Esophagus squamous epithelium (tissue), 4 donors: ENCODE measurements at regions not wholly inside any gene's neighbourhood (a gene's known extent, or its start where the extent isn't known, plus 50 kb on each side); places are given as distances from the start of the nearest gene placed in this dataset.

Experiments used
- CTCF ChIP-seq, 6 experiments: fragments of 450-650 bp in 4 of 6; fragments of 200-600 bp in 2 of 6; sonication (generic) in 2 of 6; IDR thresholded peaks; one replicate each; pipeline ENCODE4 v1.5.1; 2016 to 2019; ENCODE audit warnings: antibody characterized with exemption in 6 of 6, mild to moderate bottlenecking in 4 of 6, moderate library complexity in 4 of 6
- POLR2A ChIP-seq, 4 donors: fragments of 450-650 bp; IDR thresholded peaks; one replicate each; pipeline ENCODE4 v1.6.1; 2017; ENCODE audit warnings: antibody characterized with exemption in 4 of 4, mild to moderate bottlenecking in 4 of 4, moderate library complexity in 3 of 4

DNA sequence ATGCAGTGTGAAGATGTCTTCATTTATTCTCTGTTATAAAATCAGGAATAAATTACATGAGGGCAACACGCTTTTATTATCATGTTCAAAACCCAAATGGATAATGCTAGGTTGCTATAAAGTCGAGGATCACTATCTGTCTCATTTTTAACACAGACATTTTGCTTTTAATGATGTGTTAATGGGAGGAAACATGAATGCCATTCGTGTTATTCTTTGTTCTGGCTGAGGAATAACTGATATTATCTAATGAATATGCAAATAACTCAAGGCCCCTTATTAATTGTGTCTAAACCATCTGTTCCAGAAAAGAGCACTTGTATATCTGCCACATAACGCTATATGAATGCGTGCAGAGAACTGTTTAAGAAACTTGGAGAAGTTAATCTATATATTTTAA, 576.1 kb downstream of the DCDC2C start:
- TF ChIP-seq CTCF (IDR thresholded peaks at IDR 0.05) (no peak), POLR2A (IDR thresholded peaks at IDR 0.05) (no peak)
